ENCODE measurements at regions not wholly inside any gene's neighbourhood (a gene's known extent, or its start where the extent isn't known, plus 50 kb on each side); places are given as distances from the start of the nearest gene placed in this dataset.
"Not testable (repeated sequence)": the region's sequence is repeated elsewhere in the genome, so short reads cannot be mapped to it uniquely, and the experiment has no call there.

GRCh38 chr12:46537387-46537955, 164.9 kb upstream of the SLC38A2 start (continued):
- no peak for TF ChIP-seq CTCF (IDR thresholded peaks at IDR 0.05 in 2 of 3, conservative IDR thresholded peaks at IDR 0.05 in 1 of 3; ENCODE audit: borderline replicate concordance in 1 of 3, insufficient read depth in 1 of 3, low read depth in 2 of 3, low read length in 2 of 3)
- TF ChIP-seq, protein P1, sequence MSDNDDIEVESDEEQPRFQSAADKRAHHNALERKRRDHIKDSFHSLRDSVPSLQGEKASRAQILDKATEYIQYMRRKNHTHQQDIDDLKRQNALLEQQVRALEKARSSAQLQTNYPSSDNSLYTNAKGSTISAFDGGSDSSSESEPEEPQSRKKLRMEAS (IDR thresholded peaks at IDR 0.05) = no peak
- TF ChIP-seq RAD21 (IDR thresholded peaks at IDR 0.05; ENCODE audit: low read depth) = no peak
- no peak for TF ChIP-seq POLR2AphosphoS5 (IDR thresholded peaks at IDR 0.05; ENCODE audit: low read depth, low read length)
- no peak for TF ChIP-seq ZNF274 (IDR thresholded peaks at IDR 0.05; ENCODE audit: low read depth, low read length)
- no peak for TF ChIP-seq EGR1 (IDR thresholded peaks at IDR 0.05; ENCODE audit: low read depth)
- TF ChIP-seq SP1 (IDR thresholded peaks at IDR 0.05; ENCODE audit: low read depth) = no peak

DNA sequence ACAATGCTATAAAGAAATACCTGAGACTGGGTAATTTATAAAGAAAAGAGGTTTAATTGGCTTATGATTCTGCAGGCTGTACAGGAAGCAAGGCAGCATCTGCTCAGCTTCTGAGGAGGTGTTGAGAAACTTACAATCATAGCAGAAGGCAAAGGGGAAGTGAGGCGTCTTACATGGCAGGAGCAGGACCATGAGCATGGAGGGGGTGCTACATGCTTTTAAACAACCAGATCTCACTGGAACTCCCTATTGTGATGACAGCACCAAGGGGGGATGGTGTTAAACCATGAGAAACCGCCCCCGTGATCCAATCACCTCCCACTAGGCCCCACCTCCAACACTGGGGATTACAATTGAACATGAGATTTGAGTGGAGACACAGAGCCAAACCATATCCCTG, 163.7 kb upstream of the SLC38A2 start:
- 0 out of 2 replicates have a peak, but pooled peaks have one; percentile 34 for ATAC-seq
- H3K9ac ChIP-seq (ENCODE audit: low read length); H3K4me2 ChIP-seq (ENCODE audit: low read length); H3K9me2 ChIP-seq (ENCODE audit: insufficient read depth); RAD21 ChIA-PET (ENCODE audit: low non-redundant PET in 1 of 2, low total read pairs in 2 of 2, uncharacterized antibody in 2 of 2, unreplicated experiment in 2 of 2); H3K9me3 ChIP-seq (ENCODE audit: control insufficient read depth in 1 of 2, insufficient read depth in 1 of 2, low read depth in 1 of 2, low read length in 2 of 2); H2AFZ ChIP-seq (ENCODE audit: low read depth, low read length, poor library complexity, severe bottlenecking); intact Hi-C loops (cut with micrococcal nuclease); H3K27me3 ChIP-seq (ENCODE audit: insufficient read depth, low read length); H4K20me1 ChIP-seq (ENCODE audit: insufficient read depth); DNase-seq (ENCODE audit: low read depth, low spot score); H3K4me3 ChIP-seq (replicated peaks in 1 of 2; ENCODE audit: low read depth in 1 of 2, low read length in 2 of 2); H3K79me2 ChIP-seq (ENCODE audit: insufficient read depth, low read length); POLR2A ChIA-PET; BruUV-seq (replicated peaks); H3K36me3 ChIP-seq (ENCODE audit: control insufficient read depth in 1 of 2, insufficient read depth in 2 of 2, low read length in 2 of 2); CTCF ChIA-PET: not testable (repeated sequence)
- Histone ChIP-seq H3K4me1 (ENCODE audit: control insufficient read depth in 1 of 2, insufficient read depth in 2 of 2, low read length in 2 of 2) (peaks cover 22 to 27% of the 10 kb centered on the region in 2 experiments; a peak in 2 of 4 replicates), H3K27ac (ENCODE audit: low read depth, low read length) (0 out of 2 replicates have a peak overlapping the region, but pooled peaks have one; percentile 4)

Data from HCT116 (cell line).